Upper lobe of left lung (tissue), 6 donors: ENCODE measurements at regions not wholly inside any gene's neighbourhood (a gene's known extent, or its start where the extent isn't known, plus 50 kb on each side); places are given as distances from the start of the nearest gene placed in this dataset.
"Not testable (repeated sequence)": the region's sequence is repeated elsewhere in the genome, so short reads cannot be mapped to it uniquely, and the experiment has no call there.

Experiments
- ATAC-seq, 2 donors: fragments of 200-7000 bp; cut with Tn5 transposase; one replicate each; pipeline ENCODE4 v1.9.1; 2022; ENCODE audit warnings: mild to moderate bottlenecking in 2 of 2, moderate library complexity in 2 of 2; ENCODE audit not compliant: low FRiP score in 2 of 2
- DNase-seq, 2 donors: peaks; one replicate each; pipeline ENCODE4 v3.0.0-alpha.2; 2019 to 2020
- H3K27ac ChIP-seq, 4 donors: fragments of 200-600 bp; sonication (generic); one replicate each; pipeline ENCODE4 v1.5.1; 2016 to 2019
- H3K27me3 ChIP-seq, 4 donors: fragments of 200-600 bp; sonication (generic); one replicate each; pipeline ENCODE4 v1.5.1; 2017 to 2019
- H3K36me3 ChIP-seq, 4 donors: fragments of 200-600 bp; sonication (generic); one replicate each; pipeline ENCODE4 v1.5.1; 2016 to 2019
- H3K4me1 ChIP-seq, 4 donors: fragments of 200-600 bp; sonication (generic); one replicate each; pipeline ENCODE4 v1.5.1; 2018 to 2019
- H3K4me3 ChIP-seq, 4 donors: fragments of 200-600 bp; sonication (generic); one replicate each; pipeline ENCODE4 v1.5.1; 2017 to 2019; ENCODE audit warnings: mild to moderate bottlenecking in 2 of 4, moderate library complexity in 1 of 4
- H3K9me3 ChIP-seq, 4 donors: fragments of 200-600 bp; sonication (generic); one replicate each; pipeline ENCODE4 v1.5.1; 2018 to 2019
- CTCF ChIP-seq, 6 experiments: fragments of 450-650 bp in 4 of 6; fragments of 200-600 bp in 2 of 6; sonication (generic) in 2 of 6; IDR thresholded peaks; one replicate each; pipeline ENCODE4 v1.5.1; 2016 to 2019; ENCODE audit warnings: antibody characterized with exemption in 6 of 6
- EP300 ChIP-seq, 4 donors: sonication (generic); formaldehyde crosslinking; IDR thresholded peaks; one replicate each; pipeline ENCODE4 v1.5.1; 2017; ENCODE audit warnings: antibody characterized with exemption in 4 of 4, control low read depth in 2 of 4
- POLR2A ChIP-seq, 4 donors: fragments of 450-650 bp; IDR thresholded peaks; one replicate each; pipeline ENCODE4 v1.5.1; 2016 to 2017; ENCODE audit warnings: antibody characterized with exemption in 4 of 4, mild to moderate bottlenecking in 2 of 4
- POLR2AphosphoS5 ChIP-seq, 2 donors: sonication (generic); formaldehyde crosslinking; IDR thresholded peaks; one replicate each; pipeline ENCODE4 v1.5.1; 2017; ENCODE audit warnings: antibody characterized with exemption in 2 of 2
- WGBS, 2 donors: methylation state at CpG; one replicate each; pipeline ENCODE4 v1.1.5; 2017 to 2018; 5-methylcytosine and 5-hydroxymethylcytosine counted together
- donor health status: DM: no; HTN: no; CAD: no; lungs with moderate emphysema.
- donor health status: DM: no; HTN: yes; CAD: no; lungs with severe emphysema.

- Histone ChIP-seq H3K27me3 (no peaks in the 10 kb centered on the region), H3K27ac (no peak overlapping the region), H3K9me3 (no peaks in the 10 kb centered on the region), H3K36me3 (no peaks in the 10 kb centered on the region), H3K4me1 (peaks cover 0 to 8% (median 5%) of the 10 kb centered on the region in 4 donors), H3K4me3 (no peak overlapping the region)
- DNase-seq (no peak), ATAC-seq (no peak)
- TF ChIP-seq POLR2AphosphoS5 (IDR thresholded peaks at IDR 0.05) (no peak), EP300 (IDR thresholded peaks at IDR 0.05) (no peak), CTCF (IDR thresholded peaks at IDR 0.05) (no peak), POLR2A (IDR thresholded peaks at IDR 0.05) (no peak)
- WGBS, 2 donors, result 70 to 76% methylated on average over 4 of the region's 4 CpGs
Observed at GRCh38 chr18:59848002-59848401, 51.8 kb upstream of the PMAIP1 start.

- not testable (repeated sequence) for H3K27ac ChIP-seq, H3K4me1 ChIP-seq, H3K9me3 ChIP-seq, H3K27me3 ChIP-seq, ATAC-seq, H3K4me3 ChIP-seq, H3K36me3 ChIP-seq, DNase-seq
- WGBS, 2 donors, result 85 to 90% methylated on average over 5 of the region's 5 CpGs
Observed at GRCh38 chr18:59847491-59847846, 52.3 kb upstream of the PMAIP1 start.

GRCh38 chr18:59846814-59847490 lies 52.8 kb upstream of the PMAIP1 start:
- WGBS, 2 donors, result 69 to 71% methylated on average over 9 of the region's 9 CpGs
- no peaks in the 10 kb centered on the region for H3K36me3 ChIP-seq
- no peaks in the 10 kb centered on the region for H3K27me3 ChIP-seq
- H3K9me3 ChIP-seq, result no peaks in the 10 kb centered on the region
- H3K4me3 ChIP-seq, result no peak overlapping the region
- no peak overlapping the region for H3K27ac ChIP-seq
- ATAC-seq (peak in 1 of 2 donors; percentile 65), DNase-seq (peak in 1 of 2 donors; percentile 49)
- H3K4me1 ChIP-seq, result peaks cover 0 to 8% (median 5%) of the 10 kb centered on the region in 4 donors
- TF ChIP-seq CTCF (IDR thresholded peaks at IDR 0.05), result no peak
- TF ChIP-seq POLR2AphosphoS5 (IDR thresholded peaks at IDR 0.05), result no peak
- TF ChIP-seq EP300 (IDR thresholded peaks at IDR 0.05), result no peak
- TF ChIP-seq POLR2A (IDR thresholded peaks at IDR 0.05), result no peak

- DNase-seq, result no peak
- no peak for ATAC-seq
- TF ChIP-seq POLR2AphosphoS5 (IDR thresholded peaks at IDR 0.05) (no peak), CTCF (IDR thresholded peaks at IDR 0.05) (no peak), POLR2A (IDR thresholded peaks at IDR 0.05) (no peak), EP300 (IDR thresholded peaks at IDR 0.05) (no peak)
- Histone ChIP-seq H3K9me3 (no peaks in the 10 kb centered on the region), H3K4me3 (no peak overlapping the region), H3K27ac (no peak overlapping the region), H3K27me3 (no peaks in the 10 kb centered on the region), H3K4me1 (peaks cover 0 to 11% (median 7%) of the 10 kb centered on the region in 4 donors), H3K36me3 (no peaks in the 10 kb centered on the region)
- WGBS, 2 donors, result 85 to 95% methylated on average over 4 of the region's 4 CpGs
Observed at GRCh38 chr18:59842947-59843346, 56.8 kb upstream of the PMAIP1 start.

GRCh38 chr18:59839931-59840685 lies 59.7 kb upstream of the PMAIP1 start:
- WGBS, 2 donors, result 66 to 77% methylated on average over 5 of the region's 5 CpGs
- Histone ChIP-seq H3K27me3 (no peaks in the 10 kb centered on the region), H3K9me3 (no peaks in the 10 kb centered on the region), H3K4me3 (no peak overlapping the region), H3K27ac (peak overlapping the region in 1 of 4 donors; percentile 45), H3K36me3 (no peaks in the 10 kb centered on the region), H3K4me1 (peaks cover 0 to 6% (median 2%) of the 10 kb centered on the region in 4 donors)
- TF ChIP-seq EP300 (IDR thresholded peaks at IDR 0.05) (peak in 3 of 4 donors; percentile 31 to 90 (median 39)), POLR2A (IDR thresholded peaks at IDR 0.05) (no peak)
- ATAC-seq (peak in 1 of 2 donors; percentile 41), DNase-seq (peak in 1 of 2 donors; percentile 29)
